ENCODE measurements at regions not wholly inside any gene's neighbourhood (a gene's known extent, or its start where the extent isn't known, plus 50 kb on each side); places are given as distances from the start of the nearest gene placed in this dataset.
A peak's percentile ranks its signal among the peaks of the same experiment; 100 is the strongest.

DNA sequence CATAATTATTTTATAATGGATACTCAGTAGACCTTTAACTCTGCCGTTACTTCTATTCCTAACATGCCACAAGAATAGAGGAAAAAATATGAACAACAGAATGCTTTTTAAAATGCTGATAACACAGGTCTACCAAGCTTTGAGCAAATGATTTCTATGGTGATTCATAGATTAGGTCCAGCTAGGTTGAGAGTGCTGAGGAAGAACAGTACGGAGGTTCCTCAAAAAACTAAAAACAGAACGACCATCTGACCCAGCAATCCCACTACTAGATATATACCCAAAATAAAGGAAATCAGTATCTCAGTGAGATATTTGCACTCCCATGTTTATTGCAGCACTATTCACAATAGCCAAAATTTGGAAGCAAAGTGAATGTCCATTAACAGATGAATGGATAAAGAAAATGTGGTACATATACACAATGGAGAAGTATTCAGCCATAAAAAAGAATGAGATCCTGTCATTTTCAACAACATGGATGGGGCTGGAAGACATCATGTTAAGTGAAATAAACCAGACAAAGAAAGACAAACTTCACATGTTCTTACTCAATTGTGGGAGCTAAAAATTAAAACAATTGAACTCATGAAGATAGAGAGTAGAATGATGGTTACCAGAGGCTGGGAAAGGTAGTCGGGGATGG, 111.6 kb upstream of the SERTAD2 start:
- H3K9me3 Mint-ChIP-seq, result no peaks in the 10 kb centered on the region
- TF ChIP-seq, protein P1, sequence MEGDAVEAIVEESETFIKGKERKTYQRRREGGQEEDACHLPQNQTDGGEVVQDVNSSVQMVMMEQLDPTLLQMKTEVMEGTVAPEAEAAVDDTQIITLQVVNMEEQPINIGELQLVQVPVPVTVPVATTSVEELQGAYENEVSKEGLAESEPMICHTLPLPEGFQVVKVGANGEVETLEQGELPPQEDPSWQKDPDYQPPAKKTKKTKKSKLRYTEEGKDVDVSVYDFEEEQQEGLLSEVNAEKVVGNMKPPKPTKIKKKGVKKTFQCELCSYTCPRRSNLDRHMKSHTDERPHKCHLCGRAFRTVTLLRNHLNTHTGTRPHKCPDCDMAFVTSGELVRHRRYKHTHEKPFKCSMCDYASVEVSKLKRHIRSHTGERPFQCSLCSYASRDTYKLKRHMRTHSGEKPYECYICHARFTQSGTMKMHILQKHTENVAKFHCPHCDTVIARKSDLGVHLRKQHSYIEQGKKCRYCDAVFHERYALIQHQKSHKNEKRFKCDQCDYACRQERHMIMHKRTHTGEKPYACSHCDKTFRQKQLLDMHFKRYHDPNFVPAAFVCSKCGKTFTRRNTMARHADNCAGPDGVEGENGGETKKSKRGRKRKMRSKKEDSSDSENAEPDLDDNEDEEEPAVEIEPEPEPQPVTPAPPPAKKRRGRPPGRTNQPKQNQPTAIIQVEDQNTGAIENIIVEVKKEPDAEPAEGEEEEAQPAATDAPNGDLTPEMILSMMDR (conservative IDR thresholded peaks at IDR 0.05), result no peak

DNA sequence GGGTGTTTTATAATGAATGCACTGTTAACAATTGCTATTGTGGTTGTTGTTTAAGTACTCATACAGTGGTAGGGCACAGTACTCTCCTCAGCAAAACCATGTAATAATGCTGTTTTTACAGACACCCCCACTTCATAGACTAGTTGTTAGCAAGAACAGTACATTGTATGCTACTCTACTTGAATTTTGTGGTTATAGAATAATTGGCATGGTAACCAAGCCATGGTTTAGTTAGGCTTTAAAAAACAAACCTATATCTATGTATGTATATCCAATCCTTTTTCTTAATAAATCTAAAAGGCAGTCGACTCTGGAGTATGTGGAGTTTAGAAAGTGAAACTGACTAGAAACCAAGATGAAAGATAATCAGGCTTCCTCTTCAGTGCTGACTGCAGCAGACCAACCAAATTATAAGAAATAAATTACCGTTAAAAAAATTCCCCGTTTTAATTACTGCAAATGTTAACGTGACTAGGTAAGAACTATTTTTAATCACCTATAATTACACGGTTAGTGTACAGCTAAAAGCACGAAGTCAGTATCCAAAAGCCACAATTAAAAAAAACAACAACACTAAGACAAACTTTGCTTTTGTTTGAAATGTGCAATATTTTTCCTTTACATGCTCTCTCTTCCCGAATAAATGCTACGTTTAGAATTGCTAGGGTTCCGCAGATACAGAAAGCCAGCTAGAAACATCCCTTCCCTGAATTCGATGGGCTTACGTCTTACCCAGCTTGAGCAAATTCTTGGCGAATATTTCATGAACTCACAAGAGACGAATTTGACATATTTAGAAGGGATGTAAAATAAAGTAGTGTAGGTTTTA, 113.3 kb upstream of the SERTAD2 start:
- Mint-ChIP-seq H3K9me3 (no peaks in the 10 kb centered on the region), H3K4me3 (peak overlapping the region; percentile 91), H3K27ac (ENCODE audit: unreplicated experiment) (peak overlapping the region; percentile 69), H3K27me3 (ENCODE audit: low read depth) (peaks cover 10% of the 10 kb centered on the region), H3K36me3 (ENCODE audit: low read depth) (no peaks in the 10 kb centered on the region), H3K4me1 (peaks cover 18% of the 10 kb centered on the region)
- DNase-seq (ENCODE audit: low read depth, low spot score), result no peak
- TF ChIP-seq, protein P1 (conservative IDR thresholded peaks at IDR 0.05), result no peak

More for the DNA sequence above, 111.6 kb upstream of the SERTAD2 start:
- H3K27me3 Mint-ChIP-seq (ENCODE audit: low read depth), result peaks cover 10% of the 10 kb centered on the region
- H3K4me1 Mint-ChIP-seq, result peaks cover 14% of the 10 kb centered on the region
- DNase-seq (ENCODE audit: low read depth, low spot score), result no peak
- no peak overlapping the region for H3K27ac Mint-ChIP-seq (ENCODE audit: unreplicated experiment)
- H3K36me3 Mint-ChIP-seq (ENCODE audit: low read depth), result no peaks in the 10 kb centered on the region
- H3K4me3 Mint-ChIP-seq, result peak overlapping the region; percentile 60

DNA sequence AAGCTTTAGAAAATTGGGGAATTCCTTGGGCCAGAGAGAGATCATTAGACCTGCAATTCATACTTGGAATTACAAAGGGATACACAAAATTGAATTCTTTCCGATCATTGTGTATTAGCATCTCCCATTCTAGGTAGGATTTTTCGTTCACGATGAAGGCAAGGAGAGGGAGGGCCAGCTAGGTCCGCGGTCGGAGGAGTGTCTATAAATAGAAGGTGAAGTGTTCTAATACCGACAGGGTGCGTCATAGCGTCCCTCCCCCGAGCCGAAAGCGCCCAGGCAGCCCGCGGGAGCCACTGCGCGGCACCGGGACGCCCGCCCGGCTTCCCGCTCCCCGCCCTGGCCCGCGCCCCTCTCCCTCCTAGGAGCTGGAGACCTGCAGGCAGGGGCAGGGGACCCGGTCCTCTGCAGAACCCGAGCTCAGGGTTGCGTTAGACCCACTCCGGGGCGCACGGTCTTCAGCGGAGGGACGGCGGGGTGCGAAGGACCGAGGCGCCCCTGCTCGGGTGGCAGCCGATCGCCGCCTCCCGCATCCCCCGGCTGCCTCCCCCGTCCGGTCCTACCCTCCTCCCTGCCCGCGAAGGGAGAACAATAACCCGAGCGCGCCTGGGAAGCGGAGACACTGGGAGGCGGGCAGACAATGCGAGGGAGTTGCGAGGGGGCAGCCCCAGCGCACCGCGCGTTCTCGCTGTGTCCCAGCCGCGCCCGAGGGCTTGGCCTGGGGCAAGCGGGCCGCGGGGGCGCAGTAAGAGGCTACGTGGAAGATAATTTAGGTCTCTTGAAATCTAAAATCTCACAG, 114.2 kb upstream of the SERTAD2 start:
- peak; percentile 68 for DNase-seq (ENCODE audit: low read depth, low spot score)
- Mint-ChIP-seq H3K4me1 (peaks cover 18% of the 10 kb centered on the region), H3K36me3 (ENCODE audit: low read depth) (no peaks in the 10 kb centered on the region), H3K9me3 (no peaks in the 10 kb centered on the region), H3K4me3 (peak overlapping the region; percentile 91), H3K27me3 (ENCODE audit: low read depth) (peaks cover 10% of the 10 kb centered on the region), H3K27ac (ENCODE audit: unreplicated experiment) (peak overlapping the region; percentile 69)
- TF ChIP-seq, protein P1 (conservative IDR thresholded peaks at IDR 0.05), result no peak

DNA sequence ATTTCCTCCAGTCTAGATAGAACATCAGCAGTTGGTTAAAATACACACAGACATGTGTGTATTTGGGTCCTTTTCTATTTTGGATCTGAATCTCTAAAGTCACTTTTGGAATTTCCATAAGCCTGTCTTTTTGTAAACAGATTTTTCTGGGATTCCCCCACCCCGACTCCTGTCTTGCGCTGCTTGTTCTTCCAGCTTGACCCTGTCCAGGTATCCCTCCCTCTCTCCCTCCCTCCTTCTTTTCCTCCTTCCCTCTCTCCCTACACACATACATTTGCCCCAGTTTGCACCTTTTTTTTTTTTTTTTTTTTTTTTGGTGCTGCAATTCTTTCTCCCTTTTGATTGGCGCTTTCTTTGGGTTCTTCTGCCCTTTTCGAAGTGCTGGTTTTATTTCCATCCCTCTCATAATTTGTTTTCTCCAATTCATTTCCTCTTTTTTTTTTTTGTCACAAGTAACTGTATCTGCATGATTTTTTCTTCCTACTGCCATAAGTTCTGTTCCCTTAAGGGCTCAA, 114.8 kb upstream of the SERTAD2 start:
- Mint-ChIP-seq H3K4me3 (peak overlapping the region; percentile 64), H3K27me3 (ENCODE audit: low read depth) (peaks cover 8% of the 10 kb centered on the region), H3K27ac (ENCODE audit: unreplicated experiment) (peak overlapping the region; percentile 6), H3K9me3 (no peaks in the 10 kb centered on the region), H3K36me3 (ENCODE audit: low read depth) (no peaks in the 10 kb centered on the region), H3K4me1 (peaks cover 18% of the 10 kb centered on the region)
- no peak for DNase-seq (ENCODE audit: low read depth, low spot score)
- TF ChIP-seq, protein P1 (conservative IDR thresholded peaks at IDR 0.05), result no peak

DNA sequence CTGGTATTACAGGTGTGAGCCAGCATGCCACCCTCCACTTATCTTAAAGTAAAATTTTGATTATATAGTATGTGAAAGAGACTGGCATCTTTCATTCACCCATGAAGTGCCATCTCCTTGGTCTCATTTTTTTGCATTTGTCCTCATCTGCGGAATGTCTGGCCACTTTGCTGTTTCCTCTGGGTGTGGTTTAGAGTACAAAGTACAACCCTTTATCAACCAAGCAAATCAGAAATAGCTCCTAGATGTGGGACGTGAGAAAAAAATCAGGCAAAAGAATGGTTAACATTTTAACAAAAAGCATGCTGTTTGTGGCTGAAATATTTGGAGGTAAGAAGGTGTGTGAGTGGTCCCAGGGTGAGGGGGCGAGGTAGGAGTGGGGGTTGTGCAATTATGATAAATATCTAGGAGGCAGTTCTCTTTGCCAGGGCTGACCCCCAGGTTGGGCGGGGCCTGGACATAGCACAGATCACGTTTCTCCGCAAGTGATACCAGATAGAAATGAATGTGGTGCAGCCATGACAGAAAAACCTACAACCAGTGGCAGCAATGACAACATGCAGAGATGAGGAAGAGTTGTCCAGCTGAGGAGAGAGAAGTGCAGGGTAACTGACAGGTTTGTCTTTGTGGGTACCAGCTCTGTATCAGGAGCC, 115.8 kb upstream of the SERTAD2 start:
- no peak for DNase-seq (ENCODE audit: low read depth, low spot score)
- Mint-ChIP-seq H3K9me3 (no peaks in the 10 kb centered on the region), H3K27ac (ENCODE audit: unreplicated experiment) (no peak overlapping the region), H3K4me1 (peaks cover 18% of the 10 kb centered on the region), H3K4me3 (peak overlapping the region; percentile 64), H3K36me3 (ENCODE audit: low read depth) (no peaks in the 10 kb centered on the region), H3K27me3 (ENCODE audit: low read depth) (peaks cover 8% of the 10 kb centered on the region)
- TF ChIP-seq, protein P1 (conservative IDR thresholded peaks at IDR 0.05), result no peak
